ENCODE measurements at regions not wholly inside any gene's neighbourhood (a gene's known extent, or its start where the extent isn't known, plus 50 kb on each side); places are given as distances from the start of the nearest gene placed in this dataset.

DNA sequence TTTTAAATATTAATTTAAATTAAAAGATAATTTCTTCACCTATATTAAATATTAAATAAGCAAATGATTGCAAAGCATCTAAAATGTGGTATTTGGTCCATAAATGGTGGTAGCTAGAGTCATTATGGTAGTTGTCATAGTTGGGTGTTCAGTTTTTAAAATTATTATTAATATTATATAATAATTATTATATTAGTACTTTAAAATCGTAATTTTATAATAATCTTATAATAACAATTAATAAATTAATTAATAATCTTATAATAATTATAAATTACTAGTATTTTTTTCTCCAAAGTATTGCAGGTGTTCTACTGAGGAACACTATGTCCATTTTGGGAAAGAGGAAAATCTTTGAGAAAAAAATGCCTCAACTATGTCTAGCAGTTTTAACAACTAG, 835.5 kb upstream of the GCFC2 start:
- Histone ChIP-seq H3K9me2 (replicated peaks; ENCODE audit: control insufficient read depth, low read length) (no peaks in the 10 kb centered on the region), H3K79me2 (ENCODE audit: control insufficient read depth, low read length) (no peaks in the 10 kb centered on the region), H3K4me2 (ENCODE audit: low read length) (no peak overlapping the region), H3K27me3 (ENCODE audit: control insufficient read depth, low read length) (no peaks in the 10 kb centered on the region), H3K9me3 (ENCODE audit: control insufficient read depth, insufficient read depth, low read length) (no peaks in the 10 kb centered on the region), H3K4me1 (ENCODE audit: control insufficient read depth, low read length) (no peaks in the 10 kb centered on the region), H3K36me3 (ENCODE audit: control insufficient read depth, low read length) (no peaks in the 10 kb centered on the region), H3F3A (ENCODE audit: control insufficient read depth, insufficient read depth) (no peaks in the 10 kb centered on the region), H3K27ac (ENCODE audit: low read depth, low read length) (no peak overlapping the region), H4K20me1 (ENCODE audit: control insufficient read depth, insufficient read depth, low read depth, low read length) (no peaks in the 10 kb centered on the region), H3K4me3 (ENCODE audit: low read length) (no peak overlapping the region)
- no peak for TF ChIP-seq EZH2phosphoT487 (IDR thresholded peaks at IDR 0.05; ENCODE audit: borderline replicate concordance, low read length)
- TF ChIP-seq, protein P1, sequence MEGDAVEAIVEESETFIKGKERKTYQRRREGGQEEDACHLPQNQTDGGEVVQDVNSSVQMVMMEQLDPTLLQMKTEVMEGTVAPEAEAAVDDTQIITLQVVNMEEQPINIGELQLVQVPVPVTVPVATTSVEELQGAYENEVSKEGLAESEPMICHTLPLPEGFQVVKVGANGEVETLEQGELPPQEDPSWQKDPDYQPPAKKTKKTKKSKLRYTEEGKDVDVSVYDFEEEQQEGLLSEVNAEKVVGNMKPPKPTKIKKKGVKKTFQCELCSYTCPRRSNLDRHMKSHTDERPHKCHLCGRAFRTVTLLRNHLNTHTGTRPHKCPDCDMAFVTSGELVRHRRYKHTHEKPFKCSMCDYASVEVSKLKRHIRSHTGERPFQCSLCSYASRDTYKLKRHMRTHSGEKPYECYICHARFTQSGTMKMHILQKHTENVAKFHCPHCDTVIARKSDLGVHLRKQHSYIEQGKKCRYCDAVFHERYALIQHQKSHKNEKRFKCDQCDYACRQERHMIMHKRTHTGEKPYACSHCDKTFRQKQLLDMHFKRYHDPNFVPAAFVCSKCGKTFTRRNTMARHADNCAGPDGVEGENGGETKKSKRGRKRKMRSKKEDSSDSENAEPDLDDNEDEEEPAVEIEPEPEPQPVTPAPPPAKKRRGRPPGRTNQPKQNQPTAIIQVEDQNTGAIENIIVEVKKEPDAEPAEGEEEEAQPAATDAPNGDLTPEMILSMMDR (IDR thresholded peaks at IDR 0.05; ENCODE audit: low read depth, low read length, poor library complexity, severe bottlenecking) = no peak

- Histone ChIP-seq H3K4me3 (ENCODE audit: low read length) (no peak overlapping the region), H3K4me2 (ENCODE audit: low read length) (no peak overlapping the region), H4K20me1 (ENCODE audit: control insufficient read depth, insufficient read depth, low read depth, low read length) (no peaks in the 10 kb centered on the region), H3K27me3 (ENCODE audit: control insufficient read depth, low read length) (no peaks in the 10 kb centered on the region), H3K9me2 (replicated peaks; ENCODE audit: control insufficient read depth, low read length) (no peaks in the 10 kb centered on the region), H3K9me3 (ENCODE audit: control insufficient read depth, insufficient read depth, low read length) (no peaks in the 10 kb centered on the region), H3F3A (ENCODE audit: control insufficient read depth, insufficient read depth) (no peaks in the 10 kb centered on the region), H3K36me3 (ENCODE audit: control insufficient read depth, low read length) (no peaks in the 10 kb centered on the region), H3K27ac (ENCODE audit: low read depth, low read length) (no peak overlapping the region), H3K4me1 (ENCODE audit: control insufficient read depth, low read length) (no peaks in the 10 kb centered on the region), H3K79me2 (ENCODE audit: control insufficient read depth, low read length) (no peaks in the 10 kb centered on the region)
- TF ChIP-seq, protein P1 (IDR thresholded peaks at IDR 0.05; ENCODE audit: low read depth, low read length, poor library complexity, severe bottlenecking) = no peak
- no peak for TF ChIP-seq EZH2phosphoT487 (IDR thresholded peaks at IDR 0.05; ENCODE audit: borderline replicate concordance, low read length)
Observed at GRCh38 chr2:76544901-76545300, 834.2 kb upstream of the GCFC2 start.

DNA sequence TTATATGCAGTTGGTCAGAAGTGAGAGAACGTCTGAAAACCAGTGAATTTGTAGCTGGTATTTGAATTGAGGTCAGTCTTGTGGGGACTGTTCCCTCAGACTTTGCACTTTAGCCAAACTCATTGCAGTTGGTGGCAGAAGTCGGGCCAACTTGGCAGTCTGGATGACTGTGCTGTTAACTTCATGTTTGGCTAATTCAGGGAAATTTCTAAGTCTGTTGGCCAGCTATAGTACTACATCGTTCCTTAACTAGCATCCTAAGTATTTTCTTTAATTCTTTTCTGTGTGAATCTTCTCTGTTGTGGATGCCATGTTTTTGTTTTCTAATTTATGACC, 806.8 kb upstream of the GCFC2 start:
- H3K27ac ChIP-seq (ENCODE audit: low read depth, low read length) = no peak overlapping the region
- H3K9me3 ChIP-seq (ENCODE audit: control insufficient read depth, insufficient read depth, low read length) = no peaks in the 10 kb centered on the region
- no peaks in the 10 kb centered on the region for H4K20me1 ChIP-seq (ENCODE audit: control insufficient read depth, insufficient read depth, low read depth, low read length)
- no peak overlapping the region for H3K4me2 ChIP-seq (ENCODE audit: low read length)
- H3F3A ChIP-seq (ENCODE audit: control insufficient read depth, insufficient read depth) = no peaks in the 10 kb centered on the region
- no peaks in the 10 kb centered on the region for H3K9me2 ChIP-seq (replicated peaks; ENCODE audit: control insufficient read depth, low read length)
- H3K4me3 ChIP-seq (ENCODE audit: low read length) = no peak overlapping the region
- no peaks in the 10 kb centered on the region for H3K79me2 ChIP-seq (ENCODE audit: control insufficient read depth, low read length)
- no peaks in the 10 kb centered on the region for H3K27me3 ChIP-seq (ENCODE audit: control insufficient read depth, low read length)
- no peaks in the 10 kb centered on the region for H3K36me3 ChIP-seq (ENCODE audit: control insufficient read depth, low read length)
- H3K4me1 ChIP-seq (ENCODE audit: control insufficient read depth, low read length) = no peaks in the 10 kb centered on the region
- TF ChIP-seq, protein P1 (IDR thresholded peaks at IDR 0.05; ENCODE audit: low read depth, low read length, poor library complexity, severe bottlenecking) = no peak
- no peak for TF ChIP-seq EZH2phosphoT487 (IDR thresholded peaks at IDR 0.05; ENCODE audit: borderline replicate concordance, low read length)
